Transverse colon (tissue), 4 donors: ENCODE measurements at regions not wholly inside any gene's neighbourhood (a gene's known extent, or its start where the extent isn't known, plus 50 kb on each side); places are given as distances from the start of the nearest gene placed in this dataset.

Experiments used
- POLR2AphosphoS5 ChIP-seq, 3 donors: sonication (generic); formaldehyde crosslinking; IDR thresholded peaks; one replicate each; pipeline ENCODE4 v1.6.1; 2016; ENCODE audit warnings: antibody characterized with exemption in 3 of 3
- TF ChIP-seq, protein P1 (sequence below), 5 experiments: fragments of 200-600 bp in 3 of 5; fragments of 450-650 bp in 2 of 5; sonication (generic) in 3 of 5; IDR thresholded peaks; 1 replicate in 2 of 5; 2 replicates in 3 of 5; pipeline ENCODE4 v1.5.1; 2016 to 2017; ENCODE audit warnings: antibody characterized with exemption in 5 of 5, inconsistent platforms in 3 of 5, mild to moderate bottlenecking in 2 of 5, moderate library complexity in 1 of 5

DNA sequence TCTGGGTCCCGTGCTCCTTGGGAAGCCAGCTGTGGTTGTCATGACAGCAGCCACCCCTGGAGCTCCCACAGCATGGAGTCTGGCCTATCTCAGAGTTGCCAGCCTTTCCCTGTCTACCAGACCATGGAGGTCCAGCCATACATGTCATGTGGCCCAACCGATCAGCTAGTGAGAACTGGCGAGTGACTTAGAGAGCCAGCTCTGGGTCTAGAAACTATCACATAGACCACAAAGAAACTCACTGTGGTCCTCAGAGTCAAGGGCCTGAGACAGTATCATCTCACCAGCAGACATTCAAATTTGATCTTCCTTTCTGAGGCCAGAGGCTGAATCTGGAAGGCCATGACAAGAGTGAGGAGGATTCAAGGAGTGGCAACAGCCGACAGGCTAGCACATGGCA lies 223.3 kb upstream of the GPR26 start:
- TF ChIP-seq, protein P1, sequence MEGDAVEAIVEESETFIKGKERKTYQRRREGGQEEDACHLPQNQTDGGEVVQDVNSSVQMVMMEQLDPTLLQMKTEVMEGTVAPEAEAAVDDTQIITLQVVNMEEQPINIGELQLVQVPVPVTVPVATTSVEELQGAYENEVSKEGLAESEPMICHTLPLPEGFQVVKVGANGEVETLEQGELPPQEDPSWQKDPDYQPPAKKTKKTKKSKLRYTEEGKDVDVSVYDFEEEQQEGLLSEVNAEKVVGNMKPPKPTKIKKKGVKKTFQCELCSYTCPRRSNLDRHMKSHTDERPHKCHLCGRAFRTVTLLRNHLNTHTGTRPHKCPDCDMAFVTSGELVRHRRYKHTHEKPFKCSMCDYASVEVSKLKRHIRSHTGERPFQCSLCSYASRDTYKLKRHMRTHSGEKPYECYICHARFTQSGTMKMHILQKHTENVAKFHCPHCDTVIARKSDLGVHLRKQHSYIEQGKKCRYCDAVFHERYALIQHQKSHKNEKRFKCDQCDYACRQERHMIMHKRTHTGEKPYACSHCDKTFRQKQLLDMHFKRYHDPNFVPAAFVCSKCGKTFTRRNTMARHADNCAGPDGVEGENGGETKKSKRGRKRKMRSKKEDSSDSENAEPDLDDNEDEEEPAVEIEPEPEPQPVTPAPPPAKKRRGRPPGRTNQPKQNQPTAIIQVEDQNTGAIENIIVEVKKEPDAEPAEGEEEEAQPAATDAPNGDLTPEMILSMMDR (IDR thresholded peaks at IDR 0.05) = no peak
- TF ChIP-seq POLR2AphosphoS5 (IDR thresholded peaks at IDR 0.05) = no peak
